OCI-LY3 (cell line): ENCODE measurements at regions not wholly inside any gene's neighbourhood (a gene's known extent, or its start where the extent isn't known, plus 50 kb on each side); places are given as distances from the start of the nearest gene placed in this dataset.

Source experiments
- EZH2phosphoT487 ChIP-seq: fragments of 200-600 bp; shearing (Covaris generic); IDR thresholded peaks from 2 replicates; pipeline ENCODE4 v1.6.1; 2018; ENCODE audit warnings: antibody characterized with exemption, mixed run types, low read depth
- TF ChIP-seq, protein P1 (sequence below): fragments of 200-600, 300-600 bp; sonication (generic); IDR thresholded peaks from 2 replicates; pipeline ENCODE4 v1.5.1; 2014; ENCODE audit warnings: antibody characterized with exemption, low read length, low read depth

DNA sequence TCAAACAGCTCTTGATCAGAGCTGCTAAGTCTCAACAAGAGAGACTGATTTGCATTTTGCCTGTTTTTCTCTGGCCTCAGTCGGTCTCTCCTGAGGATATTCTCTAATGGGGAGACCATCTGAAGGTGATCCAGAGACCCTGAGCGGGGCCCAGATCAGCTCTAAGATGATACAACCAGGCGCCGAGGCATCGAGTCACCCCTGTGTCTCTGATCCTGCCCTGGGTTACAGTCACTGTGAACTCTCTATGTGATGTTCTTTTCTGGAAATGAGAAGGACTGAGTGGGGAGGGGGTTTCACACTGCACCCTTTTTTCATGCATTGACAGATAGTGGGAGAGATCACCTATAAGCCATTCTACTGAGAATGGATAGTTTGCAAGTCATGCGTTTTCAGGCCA, 247.6 kb upstream of the PWP1 start:
- TF ChIP-seq, protein P1, sequence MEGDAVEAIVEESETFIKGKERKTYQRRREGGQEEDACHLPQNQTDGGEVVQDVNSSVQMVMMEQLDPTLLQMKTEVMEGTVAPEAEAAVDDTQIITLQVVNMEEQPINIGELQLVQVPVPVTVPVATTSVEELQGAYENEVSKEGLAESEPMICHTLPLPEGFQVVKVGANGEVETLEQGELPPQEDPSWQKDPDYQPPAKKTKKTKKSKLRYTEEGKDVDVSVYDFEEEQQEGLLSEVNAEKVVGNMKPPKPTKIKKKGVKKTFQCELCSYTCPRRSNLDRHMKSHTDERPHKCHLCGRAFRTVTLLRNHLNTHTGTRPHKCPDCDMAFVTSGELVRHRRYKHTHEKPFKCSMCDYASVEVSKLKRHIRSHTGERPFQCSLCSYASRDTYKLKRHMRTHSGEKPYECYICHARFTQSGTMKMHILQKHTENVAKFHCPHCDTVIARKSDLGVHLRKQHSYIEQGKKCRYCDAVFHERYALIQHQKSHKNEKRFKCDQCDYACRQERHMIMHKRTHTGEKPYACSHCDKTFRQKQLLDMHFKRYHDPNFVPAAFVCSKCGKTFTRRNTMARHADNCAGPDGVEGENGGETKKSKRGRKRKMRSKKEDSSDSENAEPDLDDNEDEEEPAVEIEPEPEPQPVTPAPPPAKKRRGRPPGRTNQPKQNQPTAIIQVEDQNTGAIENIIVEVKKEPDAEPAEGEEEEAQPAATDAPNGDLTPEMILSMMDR, result no peak
- TF ChIP-seq EZH2phosphoT487, result no peak
